WTC11 (cell line): ENCODE measurements at regions not wholly inside any gene's neighbourhood (a gene's known extent, or its start where the extent isn't known, plus 50 kb on each side); places are given as distances from the start of the nearest gene placed in this dataset.

Source experiments
- ATAC-seq: fragments of 200-7000 bp; cut with Tn5 transposase; 2 replicates; pipeline ENCODE4 v1.10.0; 2021; ENCODE audit warnings: mild to moderate bottlenecking, moderate library complexity
- CTCF ChIA-PET: fragments of 300-600 bp; sonication (Branson Sonifier 250); formaldehyde crosslinking; loops from one replicate; lab custom pipeline; 2021; ENCODE audit warnings: antibody characterized with exemption; lab: Charles Lee
- POLR2A ChIA-PET: fragments of 350-600 bp; sonication (Branson Sonifier 250); formaldehyde crosslinking; loops from one replicate; lab custom pipeline; 2021; ENCODE audit warnings: antibody characterized with exemption; lab: Charles Lee
- DNase-seq: peaks from one replicate; pipeline ENCODE4 v3.0.0; 2021; ENCODE audit warnings: low spot score
- H3K27ac Mint-ChIP-seq: 2 replicates; pipeline ENCODE4 v1.8.0; 2021; ENCODE audit warnings: mixed read lengths
- H3K27me3 Mint-ChIP-seq: 2 replicates; pipeline ENCODE4 v1.8.0; 2021; ENCODE audit warnings: low read depth, mild to moderate bottlenecking, moderate library complexity, mixed read lengths
- H3K36me3 Mint-ChIP-seq: 2 replicates; pipeline ENCODE4 v1.8.0; 2021; ENCODE audit warnings: mixed read lengths
- H3K4me1 Mint-ChIP-seq: 2 replicates; pipeline ENCODE4 v1.8.0; 2022; ENCODE audit warnings: mixed read lengths
- H3K4me3 Mint-ChIP-seq: 2 replicates; pipeline ENCODE4 v1.8.0; 2021; ENCODE audit warnings: mild to moderate bottlenecking, moderate library complexity, mixed read lengths
- H3K9me3 Mint-ChIP-seq: 2 replicates; pipeline ENCODE4 v1.8.0; 2021; ENCODE audit warnings: mixed read lengths
- AFF4 ChIP-seq: sonication (generic); formaldehyde crosslinking; IDR thresholded peaks from 2 replicates; pipeline ENCODE4 v1.8.1; 2023; ENCODE audit warnings: mild to moderate bottlenecking, missing genetic modification reagents, borderline replicate concordance
- ATF2 ChIP-seq: sonication (generic); formaldehyde crosslinking; IDR thresholded peaks from 2 replicates; pipeline ENCODE4 v1.8.1; 2022; ENCODE audit warnings: low read depth, missing genetic modification reagents, borderline replicate concordance
- CBFB ChIP-seq: sonication (generic); formaldehyde crosslinking; IDR thresholded peaks from 2 replicates; pipeline ENCODE4 v1.8.1; 2022; ENCODE audit warnings: mild to moderate bottlenecking, low read depth, missing genetic modification reagents
- E2F1 ChIP-seq: sonication (generic); formaldehyde crosslinking; IDR thresholded peaks from 2 replicates; pipeline ENCODE4 v1.8.0; 2022; ENCODE audit warnings: mild to moderate bottlenecking, missing genetic modification reagents
- FOXP1 ChIP-seq: sonication (generic); formaldehyde crosslinking; IDR thresholded peaks from 2 replicates; pipeline ENCODE4 v1.8.0; 2022; ENCODE audit warnings: missing genetic modification reagents, mild to moderate bottlenecking, moderate library complexity, borderline replicate concordance
- GTF2I ChIP-seq: fragments of 250-450 bp; sonication (Bioruptor Pico); conservative IDR thresholded peaks from 2 replicates; pipeline ENCODE4 v1.4.0; 2021; ENCODE audit warnings: mild to moderate bottlenecking
- HMGA2 ChIP-seq: fragments of 250-450 bp; sonication (Bioruptor Pico); IDR thresholded peaks from 2 replicates; pipeline ENCODE4 v1.4.0; 2021; ENCODE audit warnings: mild to moderate bottlenecking, moderate library complexity
- JAZF1 ChIP-seq: fragments of 250-450 bp; sonication (Bioruptor Pico); IDR thresholded peaks from 2 replicates; pipeline ENCODE4 v1.9.0; 2021; ENCODE audit warnings: moderate library complexity, mild to moderate bottlenecking, inconsistent platforms
- JUN ChIP-seq: sonication (generic); formaldehyde crosslinking; IDR thresholded peaks from 2 replicates; pipeline ENCODE4 v1.8.0; 2023; ENCODE audit warnings: mild to moderate bottlenecking, missing genetic modification reagents
- MYBL2 ChIP-seq: sonication (generic); formaldehyde crosslinking; IDR thresholded peaks from 2 replicates; pipeline ENCODE4 v1.8.1; 2023; ENCODE audit warnings: mild to moderate bottlenecking, moderate library complexity, missing genetic modification reagents
- NFE2L1 ChIP-seq: sonication (generic); formaldehyde crosslinking; IDR thresholded peaks from 2 replicates; pipeline ENCODE4 v1.8.1; 2023; ENCODE audit warnings: missing genetic modification reagents
- NR1H2 ChIP-seq: sonication (generic); formaldehyde crosslinking; IDR thresholded peaks from 2 replicates; pipeline ENCODE4 v1.9.0; 2021; ENCODE audit warnings: mild to moderate bottlenecking, moderate library complexity, missing genetic modification reagents
- NR3C1 ChIP-seq: sonication (generic); formaldehyde crosslinking; conservative IDR thresholded peaks from 2 replicates; pipeline ENCODE4 v1.8.1; 2023; ENCODE audit warnings: low read depth, mild to moderate bottlenecking, missing genetic modification reagents
- PREB ChIP-seq: sonication (generic); formaldehyde crosslinking; IDR thresholded peaks from 2 replicates; pipeline ENCODE4 v1.8.1; 2022; ENCODE audit warnings: mild to moderate bottlenecking, missing genetic modification reagents, moderate library complexity, borderline replicate concordance
- RORB ChIP-seq: fragments of 250-450 bp; sonication (Bioruptor Pico); IDR thresholded peaks from 2 replicates; pipeline ENCODE4 v1.9.0; 2021; ENCODE audit warnings: mild to moderate bottlenecking
- SMAD4 ChIP-seq: sonication (generic); formaldehyde crosslinking; IDR thresholded peaks from 2 replicates; pipeline ENCODE4 v1.8.0; 2022; ENCODE audit warnings: mild to moderate bottlenecking, missing genetic modification reagents
- TP53 ChIP-seq: sonication (generic); formaldehyde crosslinking; IDR thresholded peaks from 2 replicates; pipeline ENCODE4 v1.8.1; 2023; ENCODE audit warnings: mild to moderate bottlenecking, missing genetic modification reagents
- ZNF121 ChIP-seq: sonication (generic); formaldehyde crosslinking; IDR thresholded peaks from 2 replicates; pipeline ENCODE4 v1.8.0; 2023; ENCODE audit warnings: missing genetic modification reagents
- ZNF138 ChIP-seq: sonication (generic); formaldehyde crosslinking; conservative IDR thresholded peaks from 2 replicates; pipeline ENCODE4 v1.8.1; 2022; ENCODE audit warnings: mild to moderate bottlenecking, moderate library complexity, missing genetic modification reagents
- ZNF219 ChIP-seq: sonication (generic); formaldehyde crosslinking; IDR thresholded peaks from 2 replicates; pipeline ENCODE4 v1.8.0; 2023; ENCODE audit warnings: missing genetic modification reagents, mild to moderate bottlenecking, borderline replicate concordance
- ZNF671 ChIP-seq: fragments of 250-450 bp; sonication (Bioruptor Pico); IDR thresholded peaks from 2 replicates; pipeline ENCODE4 v1.8.0; 2021; ENCODE audit warnings: mild to moderate bottlenecking
- ZSCAN18 ChIP-seq: fragments of 250-450 bp; sonication (Bioruptor Pico); IDR thresholded peaks from 2 replicates; pipeline ENCODE4 v2.1.2; 2022; ENCODE audit warnings: mild to moderate bottlenecking, moderate library complexity

- TF ChIP-seq AFF4 (CRISPR knock-in tag) (no peak), ZNF219 (CRISPR knock-in tag) (no peak), NR1H2 (CRISPR knock-in tag) (no peak), E2F1 (CRISPR knock-in tag) (no peak), ZNF138 (no peak), JAZF1 (CRISPR knock-in tag) (no peak), FOXP1 (no peak), CBFB (CRISPR knock-in tag) (no peak), ZNF121 (CRISPR knock-in tag) (no peak), NFE2L1 (no peak), JUN (CRISPR knock-in tag) (no peak), RORB (CRISPR knock-in tag) (no peak)
Observed at GRCh38 chr10:8242295-8242872, 187.9 kb downstream of the GATA3 start (continued).

- Mint-ChIP-seq H3K27me3 (no peaks in the 10 kb centered on the region), H3K27ac (no peak overlapping the region), H3K36me3 (peaks cover 8% of the 10 kb centered on the region; the same call in 1 of the 2 replicates), H3K9me3 (peaks cover 13% of the 10 kb centered on the region), H3K4me3 (no peak overlapping the region), H3K4me1 (no peaks in the 10 kb centered on the region)
- no peak for DNase-seq
- ChIA-PET POLR2A (no interaction called here), CTCF (no interaction called here)
- no peak for ATAC-seq
- no peak for TF ChIP-seq TP53 (CRISPR knock-in tag)
- TF ChIP-seq GTF2I (CRISPR knock-in tag), result no peak
- TF ChIP-seq ZNF671 (CRISPR knock-in tag), result no peak
- TF ChIP-seq MYBL2 (CRISPR knock-in tag), result no peak
- no peak for TF ChIP-seq HMGA2 (CRISPR knock-in tag)
- no peak for TF ChIP-seq NR1H2 (CRISPR knock-in tag)
- no peak for TF ChIP-seq SMAD4 (CRISPR knock-in tag)
- no peak for TF ChIP-seq E2F1 (CRISPR knock-in tag)
- no peak for TF ChIP-seq AFF4 (CRISPR knock-in tag)
- no peak for TF ChIP-seq PREB
- no peak for TF ChIP-seq NR3C1 (CRISPR knock-in tag)
- TF ChIP-seq ATF2, result no peak
- TF ChIP-seq ZSCAN18 (CRISPR knock-in tag), result no peak
Observed at GRCh38 chr10:8245131-8245813, 190.8 kb downstream of the GATA3 start.
